OCI-LY1 (cell line): ENCODE measurements at regions not wholly inside any gene's neighbourhood (a gene's known extent, or its start where the extent isn't known, plus 50 kb on each side); places are given as distances from the start of the nearest gene placed in this dataset.

Source experiments
- H2AFZ ChIP-seq: fragments of 200-600 bp; sonication (generic), shearing (Covaris generic); 2 replicates; pipeline ENCODE4 v1.6.0; 2014; ENCODE audit warnings: antibody characterized with exemption, mild to moderate bottlenecking, low read length
- H3F3A ChIP-seq: fragments of 200-600 bp; sonication (generic), shearing (Covaris generic); 2 replicates; pipeline ENCODE4 v1.6.0; 2014; ENCODE audit warnings: mild to moderate bottlenecking, antibody characterized with exemption, low read length, moderate library complexity; ENCODE audit not compliant: insufficient read depth
- H3K27ac ChIP-seq: fragments of 200-600 bp; sonication (generic); 2 replicates; pipeline ENCODE4 v1.5.1; 2014; ENCODE audit warnings: low read length, mixed run types, mild to moderate bottlenecking, low read depth; ENCODE audit not compliant: poor library complexity, severe bottlenecking
- H3K27me3 ChIP-seq: fragments of 200-600 bp; sonication (generic); 2 replicates; pipeline ENCODE4 v1.6.0; 2014; ENCODE audit warnings: antibody characterized with exemption, mild to moderate bottlenecking, low read length, moderate library complexity; ENCODE audit not compliant: insufficient read depth
- H3K36me3 ChIP-seq: fragments of 200-600 bp; sonication (generic); 2 replicates; pipeline ENCODE4 v1.6.1; 2014; ENCODE audit warnings: mild to moderate bottlenecking, antibody characterized with exemption, low read length, moderate library complexity, mixed read lengths; ENCODE audit not compliant: insufficient read depth
- H3K4me1 ChIP-seq: fragments of 200-600 bp; sonication (generic); 2 replicates; pipeline ENCODE4 v1.5.1; 2014; ENCODE audit warnings: mild to moderate bottlenecking, low read length, moderate library complexity; ENCODE audit not compliant: insufficient read depth, severe bottlenecking
- H3K4me2 ChIP-seq: fragments of 200-600 bp; sonication (generic), shearing (Covaris generic); 2 replicates; pipeline ENCODE4 v1.6.1; 2014; ENCODE audit warnings: low read length
- H3K4me3 ChIP-seq: fragments of 200-600 bp; sonication (generic); 2 replicates; pipeline ENCODE4 v1.5.1; 2014; ENCODE audit warnings: low read length, low read depth, mild to moderate bottlenecking, mixed read lengths; ENCODE audit not compliant: poor library complexity, severe bottlenecking
- H3K79me2 ChIP-seq: fragments of 200-600 bp; shearing (Covaris generic); 2 replicates; pipeline ENCODE4 v1.6.1; 2016; ENCODE audit warnings: mixed run types, low read length, mixed read lengths; ENCODE audit not compliant: insufficient read depth
- H3K9ac ChIP-seq: fragments of 200-600 bp; sonication (generic), shearing (Covaris generic); 2 replicates; pipeline ENCODE4 v1.6.1; 2014; ENCODE audit warnings: mild to moderate bottlenecking, low read length, mixed read lengths
- H3K9me2 ChIP-seq: fragments of 200-600 bp; sonication (generic), shearing (Covaris generic); 2 replicates; pipeline ENCODE4 v1.6.1; 2014; ENCODE audit warnings: low read depth, mild to moderate bottlenecking, low read length, mixed read lengths
- H3K9me3 ChIP-seq: fragments of 200-600 bp; shearing (Covaris generic); 2 replicates; pipeline ENCODE4 v1.6.1; 2014; ENCODE audit warnings: low read length, mixed read lengths
- H4K20me1 ChIP-seq: fragments of 200-600 bp; sonication (generic), shearing (Covaris generic); 2 replicates; pipeline ENCODE4 v1.6.0; 2016; ENCODE audit warnings: mild to moderate bottlenecking, low read length; ENCODE audit not compliant: insufficient read depth
- CTCF ChIP-seq: fragments of 200-600 bp; sonication (generic), shearing (Covaris generic); IDR thresholded peaks from 2 replicates; pipeline ENCODE4 v1.5.1; 2017; ENCODE audit warnings: mild to moderate bottlenecking, antibody characterized with exemption, low read length, moderate library complexity, mixed read lengths
- EZH2 ChIP-seq: fragments of 200-600 bp; sonication (generic), shearing (Covaris generic); IDR thresholded peaks from 2 replicates; pipeline ENCODE4 v1.8.0; 2017; ENCODE audit warnings: borderline replicate concordance, mixed run types, mild to moderate bottlenecking, antibody characterized with exemption, low read length, moderate library complexity, mixed read lengths

DNA sequence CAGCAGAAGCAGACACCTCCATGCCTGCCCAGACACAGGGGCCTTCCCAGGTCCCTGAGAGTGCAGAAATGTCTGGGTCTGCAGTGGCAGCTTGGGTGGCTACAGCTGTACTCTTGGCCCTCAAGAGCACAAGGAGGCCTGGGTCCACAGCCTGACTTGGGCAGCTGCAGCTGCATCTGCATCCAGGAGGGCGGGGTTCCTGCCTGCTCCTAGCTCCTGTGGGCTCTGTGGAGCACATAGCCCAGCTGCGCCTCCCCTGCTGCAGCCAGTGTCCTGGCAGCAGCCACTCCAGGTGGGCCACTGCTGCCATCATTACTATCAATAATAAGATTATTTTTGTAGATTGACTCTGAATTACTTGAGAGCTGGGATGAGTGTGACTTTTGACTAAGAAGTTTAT lies 162.0 kb upstream of the PTCH1 start:
- Histone ChIP-seq H3K4me2 (no peak overlapping the region), H3K79me2 (no peaks in the 10 kb centered on the region), H3K9me2 (no peaks in the 10 kb centered on the region), H3K4me1 (no peaks in the 10 kb centered on the region), H3K27me3 (no peaks in the 10 kb centered on the region; the same call in 1 of the 2 replicates), H3K9me3 (no peaks in the 10 kb centered on the region), H3F3A (no peaks in the 10 kb centered on the region), H3K27ac (no peak overlapping the region), H3K9ac (no peak overlapping the region), H2AFZ (no peak overlapping the region), H3K36me3 (no peaks in the 10 kb centered on the region), H4K20me1 (no peaks in the 10 kb centered on the region), H3K4me3 (no peak overlapping the region)
- TF ChIP-seq EZH2 = no peak
- no peak for TF ChIP-seq CTCF

- TF ChIP-seq EZH2 = no peak
- no peak for TF ChIP-seq CTCF
- Histone ChIP-seq H3K4me1 (no peaks in the 10 kb centered on the region), H3K9ac (no peak overlapping the region), H3K4me2 (no peak overlapping the region), H3K36me3 (no peaks in the 10 kb centered on the region), H2AFZ (no peak overlapping the region), H4K20me1 (no peaks in the 10 kb centered on the region), H3K9me2 (no peaks in the 10 kb centered on the region), H3K27ac (no peak overlapping the region), H3K79me2 (no peaks in the 10 kb centered on the region), H3F3A (no peaks in the 10 kb centered on the region), H3K4me3 (no peak overlapping the region), H3K27me3 (no peaks in the 10 kb centered on the region; the same call in 1 of the 2 replicates), H3K9me3 (no peaks in the 10 kb centered on the region)
Measured at GRCh38 chr9:95670122-95670521, 153.4 kb upstream of the PTCH1 start.

- Histone ChIP-seq H3K27ac (no peak overlapping the region), H3K36me3 (no peaks in the 10 kb centered on the region), H3K9me3 (no peaks in the 10 kb centered on the region), H4K20me1 (no peaks in the 10 kb centered on the region), H3K4me3 (no peak overlapping the region), H2AFZ (no peak overlapping the region), H3K9me2 (no peaks in the 10 kb centered on the region), H3K4me1 (no peaks in the 10 kb centered on the region), H3F3A (no peaks in the 10 kb centered on the region), H3K4me2 (no peak overlapping the region), H3K9ac (no peak overlapping the region), H3K79me2 (no peaks in the 10 kb centered on the region), H3K27me3 (no peaks in the 10 kb centered on the region; the same call in 1 of the 2 replicates)
- TF ChIP-seq CTCF = no peak
- TF ChIP-seq EZH2 = no peak
Measured at GRCh38 chr9:95669253-95669652, 152.5 kb upstream of the PTCH1 start.
